ENCODE measurements at regions not wholly inside any gene's neighbourhood (a gene's known extent, or its start where the extent isn't known, plus 50 kb on each side); places are given as distances from the start of the nearest gene placed in this dataset.

- no peaks in the 10 kb centered on the region for H3K4me1 Mint-ChIP-seq
- no peak for DNase-seq
- no peaks in the 10 kb centered on the region for H3K27me3 Mint-ChIP-seq (ENCODE audit: low read depth in 3 of 3)
- peaks cover 0 to 33% (median 15%) of the 10 kb centered on the region in 6 donors for H3K9me3 Mint-ChIP-seq
- H3K36me3 Mint-ChIP-seq: peaks cover 0 to 5% (median 0%) of the 10 kb centered on the region in 3 donors
- H3K27ac Mint-ChIP-seq: no peak overlapping the region
- H3K4me3 Mint-ChIP-seq: no peak overlapping the region
Measured at GRCh38 chr6:93566285-93566684, 146.9 kb upstream of the EPHA7 start.

DNA sequence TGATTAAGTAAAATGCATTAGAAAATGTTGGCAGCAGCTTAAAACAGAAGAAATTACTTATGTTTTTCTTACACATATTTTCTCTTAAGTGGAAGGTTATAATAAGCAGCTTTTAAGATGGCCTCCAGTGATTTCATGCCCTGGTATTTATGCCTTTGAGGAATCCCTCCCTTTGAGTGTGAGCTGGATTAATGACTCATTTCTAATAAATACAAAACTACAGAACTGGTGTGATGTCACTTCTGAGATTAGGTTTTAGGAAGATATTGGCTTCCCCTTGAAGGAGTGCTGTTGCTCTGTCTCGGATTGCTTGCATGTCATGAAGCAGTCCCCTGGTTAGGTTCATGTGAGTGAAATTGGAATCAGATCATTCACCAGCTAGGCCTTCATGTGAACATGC, 143.2 kb upstream of the EPHA7 start:
- no peak for DNase-seq
- H3K4me3 Mint-ChIP-seq: no peak overlapping the region
- no peak overlapping the region for H3K27ac Mint-ChIP-seq
- H3K36me3 Mint-ChIP-seq: peaks cover 0 to 5% (median 0%) of the 10 kb centered on the region in 3 donors
- H3K27me3 Mint-ChIP-seq (ENCODE audit: low read depth in 3 of 3): no peaks in the 10 kb centered on the region
- H3K4me1 Mint-ChIP-seq: no peaks in the 10 kb centered on the region
- H3K9me3 Mint-ChIP-seq: peaks cover 0 to 29% (median 12%) of the 10 kb centered on the region in 6 donors

- DNase-seq: no peak
- peaks cover 0 to 2% (median 0%) of the 10 kb centered on the region in 3 donors for H3K27me3 Mint-ChIP-seq (ENCODE audit: low read depth in 3 of 3)
- no peak overlapping the region for H3K27ac Mint-ChIP-seq
- H3K4me3 Mint-ChIP-seq: no peak overlapping the region
- peaks cover 4 to 24% (median 8%) of the 10 kb centered on the region in 6 donors for H3K9me3 Mint-ChIP-seq
- no peaks in the 10 kb centered on the region for H3K4me1 Mint-ChIP-seq
- peaks cover 0 to 3% (median 0%) of the 10 kb centered on the region in 3 donors for H3K36me3 Mint-ChIP-seq
Measured at GRCh38 chr6:93555292-93555691, 135.9 kb upstream of the EPHA7 start.

DNA sequence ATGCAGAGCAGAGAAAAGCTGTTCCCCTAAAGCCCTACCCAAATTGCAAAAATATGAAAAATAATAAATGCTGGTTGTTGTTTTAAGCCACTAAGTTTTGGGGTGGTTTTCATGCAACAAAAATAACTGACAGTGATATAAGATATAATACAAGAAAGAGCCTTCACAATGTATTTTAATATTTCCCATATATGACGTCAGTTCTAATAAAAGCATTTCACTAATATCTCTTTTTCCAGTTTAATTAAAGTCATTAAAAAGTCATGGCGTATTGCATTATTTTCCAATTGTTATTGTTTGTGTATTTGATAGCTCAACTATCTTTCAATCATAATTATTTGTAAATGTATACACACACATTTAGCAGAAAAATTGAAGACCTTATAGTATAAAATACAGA, 134.7 kb upstream of the EPHA7 start:
- DNase-seq: no peak
- Mint-ChIP-seq H3K27ac (no peak overlapping the region), H3K4me1 (no peaks in the 10 kb centered on the region), H3K4me3 (no peak overlapping the region), H3K9me3 (peaks cover 4 to 21% (median 12%) of the 10 kb centered on the region in 6 donors), H3K27me3 (ENCODE audit: low read depth in 3 of 3) (peaks cover 0 to 2% (median 0%) of the 10 kb centered on the region in 3 donors), H3K36me3 (peaks cover 0 to 3% (median 0%) of the 10 kb centered on the region in 3 donors)

DNA sequence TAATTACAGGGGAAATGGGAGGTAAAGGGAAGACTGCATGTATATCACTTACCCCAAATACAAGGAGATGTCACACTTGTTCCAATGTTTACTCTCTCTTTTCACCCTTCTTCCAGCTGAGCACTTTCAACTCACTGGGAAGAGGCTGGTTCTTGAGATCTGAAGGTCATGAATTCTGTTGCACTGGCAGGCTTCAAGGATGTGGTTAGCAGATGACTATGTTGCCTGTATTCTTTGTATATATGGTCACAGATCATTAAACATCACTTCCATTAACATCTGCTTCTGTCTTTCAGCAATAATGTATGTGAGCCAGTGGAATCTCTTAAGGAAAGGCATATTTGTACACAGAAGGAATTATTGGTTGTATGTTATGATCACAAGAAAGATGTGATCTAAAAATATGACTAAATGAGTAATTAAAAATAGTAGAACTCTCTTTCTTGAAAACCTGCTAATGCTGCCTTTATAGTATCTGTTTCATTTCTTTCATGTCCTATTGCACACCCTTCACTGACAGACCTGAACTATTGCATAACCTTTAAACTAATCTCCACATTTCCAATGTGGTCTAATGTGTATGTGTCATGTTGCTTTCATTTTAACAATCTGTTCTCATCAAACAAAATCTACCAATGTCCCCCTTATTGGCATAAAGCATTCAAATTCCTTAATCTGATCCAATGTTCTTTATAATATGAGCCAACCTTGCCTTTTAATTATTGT, 131.4 kb upstream of the EPHA7 start:
- no peak for DNase-seq
- H3K27ac Mint-ChIP-seq: no peak overlapping the region
- peaks cover 6 to 34% (median 17%) of the 10 kb centered on the region in 6 donors for H3K9me3 Mint-ChIP-seq
- H3K27me3 Mint-ChIP-seq (ENCODE audit: low read depth in 3 of 3): peaks cover 0 to 2% (median 0%) of the 10 kb centered on the region in 3 donors
- peaks cover 0 to 3% (median 0%) of the 10 kb centered on the region in 3 donors for H3K36me3 Mint-ChIP-seq
- no peak overlapping the region for H3K4me3 Mint-ChIP-seq
- H3K4me1 Mint-ChIP-seq: no peaks in the 10 kb centered on the region

- H3K27me3 Mint-ChIP-seq (ENCODE audit: low read depth in 3 of 3): no peaks in the 10 kb centered on the region
- H3K4me3 Mint-ChIP-seq: no peak overlapping the region
- no peaks in the 10 kb centered on the region for H3K4me1 Mint-ChIP-seq
- H3K9me3 Mint-ChIP-seq: peaks cover 6 to 34% (median 24%) of the 10 kb centered on the region in 6 donors
- no peak for DNase-seq
- no peak overlapping the region for H3K27ac Mint-ChIP-seq
- H3K36me3 Mint-ChIP-seq: no peaks in the 10 kb centered on the region
Measured at GRCh38 chr6:93549868-93550267, 130.5 kb upstream of the EPHA7 start.

- no peaks in the 10 kb centered on the region for H3K36me3 Mint-ChIP-seq
- H3K4me1 Mint-ChIP-seq: no peaks in the 10 kb centered on the region
- no peak overlapping the region for H3K4me3 Mint-ChIP-seq
- H3K27me3 Mint-ChIP-seq (ENCODE audit: low read depth in 3 of 3): no peaks in the 10 kb centered on the region
- H3K27ac Mint-ChIP-seq: no peak overlapping the region
- peaks cover 0 to 14% (median 6%) of the 10 kb centered on the region in 6 donors for H3K9me3 Mint-ChIP-seq
- no peak for DNase-seq
Measured at GRCh38 chr6:93524671-93525451, 105.5 kb upstream of the EPHA7 start.

- Mint-ChIP-seq H3K27ac (no peak overlapping the region), H3K4me3 (no peak overlapping the region), H3K36me3 (peaks cover 0 to 4% (median 0%) of the 10 kb centered on the region in 3 donors), H3K4me1 (no peaks in the 10 kb centered on the region), H3K27me3 (ENCODE audit: low read depth in 3 of 3) (peaks cover 0 to 2% (median 0%) of the 10 kb centered on the region in 3 donors), H3K9me3 (peaks cover 4 to 17% (median 9%) of the 10 kb centered on the region in 6 donors)
- DNase-seq: no peak
Measured at GRCh38 chr6:93523365-93523764, 104.0 kb upstream of the EPHA7 start.

- peaks cover 0 to 4% (median 0%) of the 10 kb centered on the region in 3 donors for H3K36me3 Mint-ChIP-seq
- peaks cover 0 to 4% (median 0%) of the 10 kb centered on the region in 3 donors for H3K27me3 Mint-ChIP-seq (ENCODE audit: low read depth in 3 of 3)
- no peaks in the 10 kb centered on the region for H3K4me1 Mint-ChIP-seq
- DNase-seq: no peak
- peaks cover 6 to 30% (median 12%) of the 10 kb centered on the region in 6 donors for H3K9me3 Mint-ChIP-seq
- H3K27ac Mint-ChIP-seq: no peak overlapping the region
- no peak overlapping the region for H3K4me3 Mint-ChIP-seq
Measured at GRCh38 chr6:93516441-93516840, 97.1 kb upstream of the EPHA7 start.

GRCh38 chr6:93515736-93516135, 96.4 kb upstream of the EPHA7 start:
- H3K27me3 Mint-ChIP-seq (ENCODE audit: low read depth in 3 of 3): peaks cover 0 to 4% (median 0%) of the 10 kb centered on the region in 3 donors

DNA sequence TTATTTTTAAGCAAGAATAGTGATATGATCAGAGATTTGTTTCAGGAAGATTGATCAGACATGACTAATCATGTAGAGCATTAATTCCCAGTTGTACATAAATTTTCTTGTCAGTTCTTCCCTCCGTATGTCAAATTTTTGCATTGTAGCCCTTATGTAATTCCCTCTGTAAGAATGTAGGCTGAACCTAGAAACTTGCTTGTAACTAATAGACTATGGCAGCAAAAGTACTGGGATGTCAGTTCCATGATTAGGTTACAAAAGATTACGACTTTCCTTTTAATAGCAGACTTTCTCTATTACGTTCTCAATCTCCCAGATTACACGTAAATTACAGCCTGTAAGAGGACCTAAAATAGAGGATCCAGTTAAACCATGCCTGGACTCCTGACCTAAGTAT, 79.4 kb upstream of the EPHA7 start:
- Mint-ChIP-seq H3K9me3 (peaks cover 7 to 38% (median 21%) of the 10 kb centered on the region in 6 donors), H3K27ac (no peak overlapping the region), H3K36me3 (no peaks in the 10 kb centered on the region), H3K27me3 (ENCODE audit: low read depth in 3 of 3) (peaks cover 0 to 7% (median 0%) of the 10 kb centered on the region in 3 donors), H3K4me1 (no peaks in the 10 kb centered on the region), H3K4me3 (no peak overlapping the region)
- no peak for DNase-seq

More at GRCh38 chr6:93515736-93516135, 96.4 kb upstream of the EPHA7 start:
- no peaks in the 10 kb centered on the region for H3K4me1 Mint-ChIP-seq
- no peak for DNase-seq
- no peak overlapping the region for H3K27ac Mint-ChIP-seq
- H3K4me3 Mint-ChIP-seq: no peak overlapping the region
- peaks cover 6 to 37% (median 11%) of the 10 kb centered on the region in 6 donors for H3K9me3 Mint-ChIP-seq
- H3K36me3 Mint-ChIP-seq: peaks cover 0 to 4% (median 0%) of the 10 kb centered on the region in 3 donors

DNA sequence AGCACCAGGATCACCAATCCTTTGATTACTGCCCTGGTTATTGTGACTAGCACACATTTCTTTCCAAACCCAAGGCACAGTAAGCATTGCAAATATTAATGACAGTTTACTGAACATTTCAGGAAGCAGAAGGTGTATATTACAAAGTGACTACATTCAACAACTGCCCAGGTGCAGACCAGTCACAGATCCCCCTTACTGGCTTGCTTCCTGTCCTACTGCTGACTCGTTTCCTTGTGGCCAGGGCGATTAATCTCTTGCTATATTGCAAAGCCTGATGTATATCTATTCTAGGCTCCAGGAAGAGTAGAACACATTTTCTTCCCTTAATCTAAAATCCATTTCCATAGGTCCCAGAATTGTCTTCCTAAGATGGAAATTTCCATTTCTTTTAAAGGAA, 77.2 kb upstream of the EPHA7 start:
- no peak overlapping the region for H3K27ac Mint-ChIP-seq
- no peak for DNase-seq
- no peak overlapping the region for H3K4me3 Mint-ChIP-seq
- H3K36me3 Mint-ChIP-seq: no peaks in the 10 kb centered on the region
- peaks cover 0 to 7% (median 0%) of the 10 kb centered on the region in 3 donors for H3K27me3 Mint-ChIP-seq (ENCODE audit: low read depth in 3 of 3)
- peaks cover 0 to 40% (median 23%) of the 10 kb centered on the region in 6 donors for H3K9me3 Mint-ChIP-seq
- no peaks in the 10 kb centered on the region for H3K4me1 Mint-ChIP-seq

GRCh38 chr6:93494057-93494456, 74.7 kb upstream of the EPHA7 start:
- no peaks in the 10 kb centered on the region for H3K36me3 Mint-ChIP-seq
- no peak overlapping the region for H3K27ac Mint-ChIP-seq
- peaks cover 2 to 35% (median 19%) of the 10 kb centered on the region in 6 donors for H3K9me3 Mint-ChIP-seq
- H3K27me3 Mint-ChIP-seq (ENCODE audit: low read depth in 3 of 3): peaks cover 0 to under 1% (median 0%) of the 10 kb centered on the region in 3 donors
- no peaks in the 10 kb centered on the region for H3K4me1 Mint-ChIP-seq
- H3K4me3 Mint-ChIP-seq: no peak overlapping the region
- DNase-seq: no peak

DNA sequence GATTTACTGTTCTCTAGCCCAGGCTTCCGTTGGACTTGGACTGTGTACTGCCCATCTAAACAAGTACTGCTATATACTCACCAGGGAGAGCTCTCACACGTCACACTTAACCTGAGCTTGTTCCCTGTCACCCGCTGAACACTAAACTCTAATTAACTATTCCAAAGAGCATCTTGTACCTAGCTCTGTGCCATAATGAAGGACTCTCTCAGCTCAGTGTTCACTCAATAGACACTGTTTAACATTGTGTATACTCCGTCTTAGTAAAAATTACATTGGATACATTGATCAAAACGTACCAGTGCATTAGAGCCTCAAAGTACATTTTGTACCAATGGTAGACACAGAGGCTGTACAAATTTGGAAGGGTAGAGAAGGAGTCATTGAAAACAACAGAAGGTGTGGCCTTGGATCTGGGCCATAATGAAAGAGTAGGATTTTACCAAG, 55.4 kb upstream of the EPHA7 start:
- H3K27ac Mint-ChIP-seq: no peak overlapping the region
- H3K4me1 Mint-ChIP-seq: no peaks in the 10 kb centered on the region
- H3K9me3 Mint-ChIP-seq: peaks cover 6 to 54% (median 17%) of the 10 kb centered on the region in 6 donors
- H3K27me3 Mint-ChIP-seq (ENCODE audit: low read depth in 3 of 3): peaks cover 0 to 1% (median 0%) of the 10 kb centered on the region in 3 donors
- H3K36me3 Mint-ChIP-seq: no peaks in the 10 kb centered on the region
- no peak for DNase-seq
- H3K4me3 Mint-ChIP-seq: no peak overlapping the region
